GM04504 (cell line): ENCODE measurements at regions not wholly inside any gene's neighbourhood (a gene's known extent, or its start where the extent isn't known, plus 50 kb on each side); places are given as distances from the start of the nearest gene placed in this dataset.
"Not testable (repeated sequence)": the region's sequence is repeated elsewhere in the genome, so short reads cannot be mapped to it uniquely, and the experiment has no call there.

Source experiments
- DNase-seq: peaks from one replicate; pipeline ENCODE4 v3.0.0-alpha.2; 2012; ENCODE audit warnings: low read depth

- DNase-seq, result no peak
Observed at GRCh38 chr2:236375973-236376476, 111.8 kb upstream of the ASB18 start.

DNA sequence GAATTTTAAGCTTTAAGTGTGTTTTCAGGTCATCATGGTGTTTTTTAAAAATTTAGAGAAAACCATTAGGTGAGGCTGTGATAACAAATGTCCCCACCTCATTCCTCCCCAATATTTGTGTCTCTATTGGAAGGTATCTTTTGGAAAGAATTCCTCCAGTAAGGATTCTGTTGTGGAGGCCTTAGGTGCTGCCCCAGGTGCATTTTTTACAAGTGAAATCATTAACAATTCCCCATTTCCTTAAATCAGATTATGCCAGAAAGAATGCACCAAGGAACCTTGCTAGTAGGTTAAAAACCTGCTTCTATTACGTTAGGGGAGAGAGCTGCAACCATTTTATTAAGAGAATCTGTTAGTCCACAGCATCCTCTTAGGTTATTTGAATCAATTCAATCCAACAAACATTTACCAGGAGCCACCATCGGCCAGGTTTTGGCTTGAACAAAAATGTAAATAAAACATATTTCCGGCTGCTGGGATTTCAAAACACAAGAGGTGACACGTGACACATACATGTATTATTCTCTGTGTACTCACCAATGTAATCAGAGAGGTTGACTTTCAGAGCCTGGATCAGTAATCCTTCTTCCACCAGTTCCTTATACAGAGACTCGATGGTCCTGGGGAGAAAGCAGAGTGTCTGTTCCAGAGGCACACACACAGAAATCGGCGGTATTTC lies 112.5 kb upstream of the ASB18 start:
- DNase-seq, result no peak

GRCh38 chr2:236380051-236380612 lies 115.9 kb upstream of the ASB18 start:
- no peak for DNase-seq

- not testable (repeated sequence) for DNase-seq
Observed at GRCh38 chr2:236381253-236381652, 117.0 kb upstream of the ASB18 start.

DNA sequence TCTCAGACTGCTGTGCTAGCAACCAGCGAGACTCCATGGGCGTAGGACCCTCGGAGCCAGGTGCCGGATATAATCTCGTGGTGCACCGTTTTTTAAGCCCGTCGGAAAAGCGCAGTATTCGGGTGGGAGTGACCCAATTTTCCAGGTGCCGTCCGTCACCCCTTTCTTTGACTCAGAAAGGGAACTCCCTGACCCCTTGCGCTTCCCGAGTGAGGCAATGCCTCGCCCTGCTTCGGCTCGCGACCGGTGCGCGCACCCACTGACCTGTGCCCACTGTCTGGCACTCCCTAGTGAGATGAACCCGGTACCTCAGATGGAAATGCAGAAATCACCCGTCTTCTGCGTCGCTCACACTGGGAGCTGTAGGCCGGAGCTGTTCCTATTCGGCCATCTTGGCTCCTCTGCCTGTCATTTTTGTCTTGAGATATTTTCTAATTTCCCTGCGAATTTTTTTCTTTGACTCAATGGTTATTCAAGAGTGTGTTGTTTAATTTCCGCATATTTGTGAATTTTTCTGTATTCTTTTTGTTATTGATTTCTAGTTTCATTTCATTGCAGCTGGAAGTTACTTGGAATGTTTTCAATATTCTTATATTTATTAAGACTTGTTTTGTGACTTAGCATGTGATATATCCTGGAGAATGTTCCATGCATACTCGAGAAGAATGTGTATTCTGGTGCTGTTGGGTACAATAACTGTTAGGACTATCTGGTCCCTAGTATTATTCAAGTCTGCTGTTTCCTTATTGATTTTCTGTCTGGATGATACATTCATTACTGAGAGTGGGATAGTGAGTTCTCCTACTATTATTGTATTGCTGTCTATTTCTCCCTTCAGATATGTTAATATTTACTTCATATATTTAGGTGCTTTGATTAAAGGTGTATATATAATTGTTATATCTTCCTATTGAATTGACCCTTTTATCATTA lies 125.3 kb upstream of the ASB18 start:
- DNase-seq, result not testable (repeated sequence)

GRCh38 chr2:236393101-236393500 lies 128.9 kb upstream of the ASB18 start:
- DNase-seq, result no peak

DNA sequence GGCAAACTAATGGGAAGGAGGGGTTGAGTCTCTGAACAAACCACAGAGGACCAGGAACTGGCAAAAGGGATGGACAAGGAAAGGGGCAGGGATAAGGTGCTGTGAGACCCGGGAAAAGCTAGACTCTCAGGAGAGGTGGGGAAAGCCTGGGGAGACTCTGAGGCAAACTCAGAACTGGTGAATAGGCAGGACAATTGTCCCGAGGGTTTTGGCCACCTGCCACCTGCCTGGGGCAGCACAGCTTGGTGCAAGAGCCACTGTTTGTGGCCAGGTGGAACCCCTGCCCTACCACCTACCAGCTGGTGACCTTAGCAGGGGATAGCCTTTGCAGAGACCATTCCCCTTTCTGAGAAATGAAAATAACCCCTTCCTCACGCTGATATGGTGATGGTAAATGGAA lies 129.4 kb upstream of the ASB18 start:
- no peak for DNase-seq

DNA sequence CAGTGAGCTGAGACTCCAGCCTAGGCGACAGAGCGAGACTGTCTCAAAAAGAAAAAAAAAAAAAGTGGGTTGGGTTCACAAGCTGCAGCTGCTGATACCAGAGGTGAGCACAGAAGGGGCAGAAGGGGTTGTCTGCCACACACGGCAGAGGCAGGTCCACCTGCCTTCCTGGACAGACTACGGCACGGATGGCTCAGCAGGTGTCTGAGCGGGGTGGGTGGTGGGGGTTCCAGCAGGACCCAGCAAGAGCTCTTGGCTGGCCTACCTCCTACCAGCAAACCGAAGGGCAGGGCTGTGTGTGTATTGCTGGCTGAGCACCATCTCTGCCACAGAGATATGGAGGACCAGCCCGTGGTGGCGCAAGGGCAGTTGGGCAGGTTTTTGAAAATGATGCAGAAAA lies 130.4 kb upstream of the ASB18 start:
- DNase-seq, result no peak

GRCh38 chr2:236395067-236395466 lies 130.9 kb upstream of the ASB18 start:
- no peak for DNase-seq

GRCh38 chr2:236396818-236397350 lies 132.7 kb upstream of the ASB18 start:
- no peak for DNase-seq

DNA sequence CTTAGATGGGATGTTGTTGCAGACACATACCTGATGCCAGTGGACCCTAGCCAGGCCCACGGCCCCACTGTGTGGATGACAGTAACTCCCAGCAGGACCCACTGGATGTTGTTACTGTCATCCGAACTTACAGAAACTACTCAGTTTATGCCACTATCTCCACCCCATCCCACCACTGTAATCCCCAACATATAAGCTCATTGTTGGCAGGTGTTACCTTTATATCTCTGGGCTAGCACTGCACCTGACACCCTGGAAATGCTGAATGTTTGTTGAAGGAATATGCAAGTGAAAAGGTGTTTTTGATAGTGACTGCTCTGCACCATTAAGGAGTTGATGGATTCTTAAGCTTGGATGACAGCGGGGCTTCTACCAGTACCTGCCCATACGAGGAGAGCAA lies 133.5 kb upstream of the ASB18 start:
- DNase-seq, result no peak

GRCh38 chr2:236399409-236399808 lies 135.2 kb upstream of the ASB18 start:
- no peak for DNase-seq

DNA sequence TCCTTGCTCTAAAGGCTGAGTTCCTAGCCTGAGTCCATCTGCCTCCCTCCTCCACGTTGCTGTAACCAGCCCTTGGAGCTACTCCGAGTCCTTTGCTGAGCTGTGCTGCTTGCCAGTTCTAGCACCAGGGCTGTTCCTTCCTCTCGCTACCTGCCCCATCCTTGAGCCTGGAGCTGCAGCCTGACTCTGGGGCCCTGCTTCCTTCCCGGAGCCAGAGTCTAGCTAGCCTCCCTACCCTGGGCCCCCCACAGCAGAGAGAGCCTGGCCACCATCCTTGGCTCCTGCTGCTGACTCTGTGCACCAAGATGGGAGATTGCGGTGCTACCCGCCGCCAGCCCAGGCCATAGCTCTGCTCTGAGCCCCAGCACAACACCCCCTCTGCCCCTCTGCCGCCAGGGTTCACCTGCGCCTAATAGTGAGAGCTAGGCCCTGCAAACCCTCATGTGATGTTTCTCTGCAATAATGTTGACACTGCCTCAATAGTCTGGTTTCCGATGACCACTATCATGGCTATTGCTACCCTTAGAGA lies 135.9 kb upstream of the ASB18 start:
- no peak for DNase-seq

GRCh38 chr2:236400594-236401360 lies 136.6 kb upstream of the ASB18 start:
- no peak for DNase-seq

GRCh38 chr2:236402033-236402790 lies 138.0 kb upstream of the ASB18 start:
- no peak for DNase-seq

DNA sequence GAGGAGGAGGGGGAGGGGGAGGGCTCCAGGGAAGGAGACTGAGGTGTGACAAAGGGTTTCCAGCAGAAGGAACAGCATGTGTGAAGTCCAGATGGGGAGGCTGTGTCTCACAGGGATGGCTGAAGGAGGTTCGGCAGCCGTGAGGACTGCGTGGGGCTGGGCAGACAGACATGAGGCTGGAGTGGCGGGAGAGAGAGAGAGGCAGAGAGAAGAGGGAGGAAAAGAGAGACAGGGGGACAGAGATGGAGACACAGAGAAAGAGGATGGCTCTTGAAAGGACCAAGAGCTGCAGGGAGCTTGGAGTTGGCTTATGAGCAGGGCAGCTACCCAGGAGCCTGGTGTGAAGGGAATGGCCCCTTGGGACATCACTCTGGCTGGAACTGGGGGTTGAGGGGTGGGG lies 138.9 kb upstream of the ASB18 start:
- DNase-seq, result no peak

DNA sequence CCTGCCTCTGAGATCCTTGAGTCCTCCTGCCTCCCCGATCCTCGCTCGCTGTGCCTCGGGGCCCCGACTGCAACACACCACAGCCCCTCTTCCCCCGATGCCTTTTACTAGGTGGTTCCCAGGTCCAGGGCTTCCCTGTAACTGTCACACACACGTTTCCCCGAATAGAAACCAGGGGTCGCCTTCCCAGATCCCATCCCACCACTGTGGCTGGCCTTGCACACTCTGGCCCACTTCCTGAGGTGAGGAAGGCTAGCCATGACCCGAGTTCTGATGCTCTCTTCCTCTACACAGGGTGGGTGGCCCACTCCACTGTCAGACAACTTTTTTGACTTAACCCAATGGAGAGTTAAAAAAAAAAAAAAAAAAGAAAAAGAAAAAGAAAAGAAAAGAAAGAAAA lies 139.6 kb upstream of the ASB18 start:
- DNase-seq, result no peak

DNA sequence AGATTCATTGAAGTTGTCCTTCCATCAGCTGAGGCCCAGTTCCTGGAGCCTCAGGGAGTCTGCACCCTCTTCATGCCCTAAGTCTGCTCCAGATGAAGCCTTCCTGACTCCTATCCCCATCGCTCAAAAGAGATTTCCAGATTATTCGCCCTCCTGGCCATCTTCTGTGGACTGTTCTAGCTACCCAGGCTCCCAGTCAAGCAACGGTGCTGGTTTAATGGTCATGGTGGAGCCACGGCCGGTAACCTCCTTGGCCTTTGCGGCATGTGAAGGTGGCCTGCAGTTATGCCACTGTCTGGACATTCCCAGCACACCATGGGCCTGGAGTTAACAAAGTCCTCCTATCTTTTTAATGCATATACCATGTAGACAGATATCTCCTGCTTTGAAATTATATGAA lies 140.1 kb upstream of the ASB18 start:
- DNase-seq, result no peak

GRCh38 chr2:236405357-236405756 lies 141.2 kb upstream of the ASB18 start:
- no peak for DNase-seq

DNA sequence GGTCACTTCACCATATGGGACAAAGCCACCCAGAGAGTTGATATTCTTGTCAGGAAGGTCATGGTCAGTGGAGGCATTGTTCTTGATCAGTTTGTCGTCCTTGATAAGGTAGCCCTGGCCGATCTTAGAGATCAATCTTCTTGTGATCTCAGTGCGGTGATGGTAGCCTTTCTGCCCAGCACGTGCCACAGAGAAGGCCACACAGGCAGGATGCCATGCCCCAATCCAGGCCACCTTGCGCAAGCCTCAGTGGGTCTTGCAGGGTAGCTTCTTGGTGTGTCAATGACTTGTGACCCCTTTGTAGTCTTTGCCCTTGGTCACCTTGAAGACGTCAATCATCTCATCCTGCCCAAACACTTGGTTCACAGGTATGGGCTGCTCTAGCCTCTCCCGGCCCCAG lies 143.9 kb upstream of the ASB18 start:
- no peak for DNase-seq

- no peak for DNase-seq
Observed at GRCh38 chr2:236408786-236409185, 144.6 kb upstream of the ASB18 start.
